ENCODE measurements at regions not wholly inside any gene's neighbourhood (a gene's known extent, or its start where the extent isn't known, plus 50 kb on each side); places are given as distances from the start of the nearest gene placed in this dataset.

DNA sequence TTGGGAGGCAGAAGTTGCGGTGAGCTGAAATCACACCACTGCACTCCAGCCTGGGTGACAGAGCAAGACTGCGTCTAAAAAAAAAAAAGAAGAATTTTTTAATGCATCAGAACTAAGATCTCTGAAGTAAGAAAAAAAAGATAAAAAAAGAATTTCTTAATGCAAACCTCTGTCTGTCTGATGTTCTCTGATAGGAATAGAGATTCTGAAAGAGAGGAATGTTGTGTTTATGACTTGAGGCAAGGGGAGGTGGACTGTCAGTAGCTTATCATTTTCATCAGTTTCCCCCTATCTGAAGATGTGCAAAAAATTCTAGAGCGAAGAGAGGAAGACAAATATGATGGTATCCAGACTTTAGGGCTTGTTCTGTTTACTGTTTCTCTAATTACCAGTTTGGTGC, 121.5 kb downstream of the SEC23IP start (continued):
- TF ChIP-seq, protein P1, sequence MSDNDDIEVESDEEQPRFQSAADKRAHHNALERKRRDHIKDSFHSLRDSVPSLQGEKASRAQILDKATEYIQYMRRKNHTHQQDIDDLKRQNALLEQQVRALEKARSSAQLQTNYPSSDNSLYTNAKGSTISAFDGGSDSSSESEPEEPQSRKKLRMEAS (CRISPR knock-in tag; IDR thresholded peaks at IDR 0.05), result no peak

DNA sequence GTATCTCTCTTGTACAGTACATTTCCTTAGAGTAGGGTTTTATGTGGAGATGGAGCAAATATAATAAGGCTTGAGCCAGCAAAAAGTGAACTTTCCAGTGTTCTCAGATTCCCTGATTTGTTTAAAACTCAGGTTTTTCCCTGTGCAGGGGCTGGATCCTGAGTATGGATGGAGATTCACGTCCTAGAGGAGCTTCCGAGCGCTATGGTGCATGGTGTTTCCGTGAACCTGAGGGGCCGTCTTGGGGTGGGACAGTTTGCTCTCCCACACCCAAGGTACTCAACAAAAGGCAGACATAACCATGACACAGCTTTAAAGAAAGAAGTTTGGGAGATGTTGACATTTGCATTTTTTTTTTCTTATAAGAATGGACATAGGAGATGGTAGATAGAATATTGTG, 122.5 kb downstream of the SEC23IP start:
- Mint-ChIP-seq H3K27ac (no peak overlapping the region), H3K4me1 (peaks cover 9% of the 10 kb centered on the region; the same call in 1 of the 2 replicates), H3K36me3 (no peaks in the 10 kb centered on the region), H3K4me3 (no peak overlapping the region), H3K27me3 (ENCODE audit: low read depth) (peaks cover 13% of the 10 kb centered on the region), H3K9me3 (peaks cover under 1% of the 10 kb centered on the region)
- TF ChIP-seq CREM (CRISPR knock-in tag; IDR thresholded peaks at IDR 0.05) (no peak), MXD4 (CRISPR knock-in tag; IDR thresholded peaks at IDR 0.05; ENCODE audit: borderline replicate concordance) (no peak), JUN (CRISPR knock-in tag; IDR thresholded peaks at IDR 0.05) (no peak), IRF2 (CRISPR knock-in tag; IDR thresholded peaks at IDR 0.05; ENCODE audit: borderline replicate concordance, low read depth) (no peak), KAT7 (CRISPR knock-in tag; IDR thresholded peaks at IDR 0.05; ENCODE audit: borderline replicate concordance) (no peak)
- TF ChIP-seq, protein P2, sequence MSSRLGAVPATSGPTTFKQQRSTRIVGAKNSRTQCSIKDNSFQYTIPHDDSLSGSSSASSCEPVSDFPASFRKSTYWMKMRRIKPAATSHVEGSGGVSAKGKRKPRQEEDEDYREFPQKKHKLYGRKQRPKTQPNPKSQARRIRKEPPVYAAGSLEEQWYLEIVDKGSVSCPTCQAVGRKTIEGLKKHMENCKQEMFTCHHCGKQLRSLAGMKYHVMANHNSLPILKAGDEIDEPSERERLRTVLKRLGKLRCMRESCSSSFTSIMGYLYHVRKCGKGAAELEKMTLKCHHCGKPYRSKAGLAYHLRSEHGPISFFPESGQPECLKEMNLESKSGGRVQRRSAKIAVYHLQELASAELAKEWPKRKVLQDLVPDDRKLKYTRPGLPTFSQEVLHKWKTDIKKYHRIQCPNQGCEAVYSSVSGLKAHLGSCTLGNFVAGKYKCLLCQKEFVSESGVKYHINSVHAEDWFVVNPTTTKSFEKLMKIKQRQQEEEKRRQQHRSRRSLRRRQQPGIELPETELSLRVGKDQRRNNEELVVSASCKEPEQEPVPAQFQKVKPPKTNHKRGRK (CRISPR knock-in tag; IDR thresholded peaks at IDR 0.05; ENCODE audit: borderline replicate concordance), result no peak
- POLR2A ChIA-PET, result no interaction called here
- DNase-seq (ENCODE audit: low spot score) (no peak), ATAC-seq (no peak)
- CTCF ChIA-PET, result no interaction called here

DNA sequence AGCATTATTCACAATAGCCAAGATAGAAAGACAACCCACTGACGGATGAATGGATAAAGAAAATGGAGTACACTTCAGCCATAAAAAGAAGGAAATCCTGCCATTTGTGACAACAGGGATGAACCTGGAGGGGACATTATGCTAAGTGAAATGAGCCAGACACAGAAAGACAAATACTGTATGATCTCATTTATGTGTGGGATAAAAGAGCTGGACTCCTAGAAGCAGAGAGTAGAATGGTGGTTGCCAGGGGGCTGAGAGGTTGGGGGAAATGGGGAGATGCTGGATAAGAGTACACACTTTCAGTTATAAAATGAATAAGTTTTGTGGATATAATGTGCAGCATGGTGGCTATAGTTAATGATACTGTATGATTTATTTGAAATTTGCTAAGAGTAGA, 124.4 kb downstream of the SEC23IP start:
- Mint-ChIP-seq H3K27ac (no peak overlapping the region), H3K4me1 (no peaks in the 10 kb centered on the region; the same call in 1 of the 2 replicates), H3K36me3 (no peaks in the 10 kb centered on the region), H3K27me3 (ENCODE audit: low read depth) (peaks cover 5% of the 10 kb centered on the region), H3K4me3 (no peak overlapping the region), H3K9me3 (no peaks in the 10 kb centered on the region)
- CTCF ChIA-PET, result no interaction called here
- POLR2A ChIA-PET, result no interaction called here
- TF ChIP-seq ZNF396 (CRISPR knock-in tag; IDR thresholded peaks at IDR 0.05; ENCODE audit: borderline replicate concordance) (no peak), GRHL2 (CRISPR knock-in tag; IDR thresholded peaks at IDR 0.05; ENCODE audit: insufficient replicate concordance, severe bottlenecking) (no peak), SOX15 (CRISPR knock-in tag; IDR thresholded peaks at IDR 0.05) (no peak), MYBL2 (CRISPR knock-in tag; IDR thresholded peaks at IDR 0.05) (no peak), ZNF219 (CRISPR knock-in tag; IDR thresholded peaks at IDR 0.05; ENCODE audit: borderline replicate concordance) (no peak), SMAD4 (CRISPR knock-in tag; IDR thresholded peaks at IDR 0.05) (no peak)
- TF ChIP-seq, protein P3, sequence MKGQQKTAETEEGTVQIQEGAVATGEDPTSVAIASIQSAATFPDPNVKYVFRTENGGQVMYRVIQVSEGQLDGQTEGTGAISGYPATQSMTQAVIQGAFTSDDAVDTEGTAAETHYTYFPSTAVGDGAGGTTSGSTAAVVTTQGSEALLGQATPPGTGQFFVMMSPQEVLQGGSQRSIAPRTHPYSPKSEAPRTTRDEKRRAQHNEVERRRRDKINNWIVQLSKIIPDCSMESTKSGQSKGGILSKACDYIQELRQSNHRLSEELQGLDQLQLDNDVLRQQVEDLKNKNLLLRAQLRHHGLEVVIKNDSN (CRISPR knock-in tag; IDR thresholded peaks at IDR 0.05), result no peak
- TF ChIP-seq, protein P4, sequence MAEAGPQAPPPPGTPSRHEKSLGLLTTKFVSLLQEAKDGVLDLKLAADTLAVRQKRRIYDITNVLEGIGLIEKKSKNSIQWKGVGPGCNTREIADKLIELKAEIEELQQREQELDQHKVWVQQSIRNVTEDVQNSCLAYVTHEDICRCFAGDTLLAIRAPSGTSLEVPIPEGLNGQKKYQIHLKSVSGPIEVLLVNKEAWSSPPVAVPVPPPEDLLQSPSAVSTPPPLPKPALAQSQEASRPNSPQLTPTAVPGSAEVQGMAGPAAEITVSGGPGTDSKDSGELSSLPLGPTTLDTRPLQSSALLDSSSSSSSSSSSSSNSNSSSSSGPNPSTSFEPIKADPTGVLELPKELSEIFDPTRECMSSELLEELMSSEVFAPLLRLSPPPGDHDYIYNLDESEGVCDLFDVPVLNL (CRISPR knock-in tag; IDR thresholded peaks at IDR 0.05; ENCODE audit: borderline replicate concordance, low read depth), result no peak
- no peak for ATAC-seq
- no peak for DNase-seq (ENCODE audit: low spot score)

DNA sequence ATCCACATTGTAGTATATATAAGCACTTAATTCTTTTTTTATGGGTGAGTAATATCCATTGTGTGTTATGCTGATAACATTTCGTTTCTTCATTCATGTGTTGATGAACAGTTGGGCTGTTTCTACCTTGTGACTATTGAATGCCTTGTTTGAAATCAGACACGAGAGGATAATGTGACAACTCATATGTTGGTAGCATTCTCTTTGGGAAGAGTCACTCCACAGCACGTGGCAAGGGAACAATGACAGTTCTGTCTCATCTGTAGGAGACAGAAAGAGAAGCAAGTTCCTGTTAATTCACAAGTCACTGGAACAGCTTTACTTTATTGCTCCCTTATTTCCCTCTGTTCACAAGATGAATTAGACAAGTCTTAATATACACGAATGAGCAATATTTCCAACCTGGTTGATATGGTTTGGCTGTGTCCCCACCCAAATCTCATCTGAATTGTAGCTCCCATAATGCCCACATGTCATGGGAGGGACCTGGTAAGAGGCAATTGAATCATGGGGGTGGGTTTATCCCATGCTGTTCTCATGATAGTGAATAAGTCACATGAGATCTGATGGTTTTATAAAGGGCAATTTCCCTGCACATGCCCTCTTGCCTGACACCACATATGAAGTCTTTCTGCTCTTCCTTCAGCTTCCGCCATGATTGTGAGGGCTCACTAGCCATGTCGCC, 125.3 kb downstream of the SEC23IP start:
- POLR2A ChIA-PET, result no interaction called here
- DNase-seq (ENCODE audit: low spot score) (no peak), ATAC-seq (no peak)
- Mint-ChIP-seq H3K27ac (no peak overlapping the region), H3K36me3 (no peaks in the 10 kb centered on the region), H3K27me3 (ENCODE audit: low read depth) (no peaks in the 10 kb centered on the region), H3K4me1 (no peaks in the 10 kb centered on the region), H3K4me3 (no peak overlapping the region), H3K9me3 (peaks cover 4% of the 10 kb centered on the region)
- CTCF ChIA-PET, result no interaction called here
- TF ChIP-seq, protein P5, sequence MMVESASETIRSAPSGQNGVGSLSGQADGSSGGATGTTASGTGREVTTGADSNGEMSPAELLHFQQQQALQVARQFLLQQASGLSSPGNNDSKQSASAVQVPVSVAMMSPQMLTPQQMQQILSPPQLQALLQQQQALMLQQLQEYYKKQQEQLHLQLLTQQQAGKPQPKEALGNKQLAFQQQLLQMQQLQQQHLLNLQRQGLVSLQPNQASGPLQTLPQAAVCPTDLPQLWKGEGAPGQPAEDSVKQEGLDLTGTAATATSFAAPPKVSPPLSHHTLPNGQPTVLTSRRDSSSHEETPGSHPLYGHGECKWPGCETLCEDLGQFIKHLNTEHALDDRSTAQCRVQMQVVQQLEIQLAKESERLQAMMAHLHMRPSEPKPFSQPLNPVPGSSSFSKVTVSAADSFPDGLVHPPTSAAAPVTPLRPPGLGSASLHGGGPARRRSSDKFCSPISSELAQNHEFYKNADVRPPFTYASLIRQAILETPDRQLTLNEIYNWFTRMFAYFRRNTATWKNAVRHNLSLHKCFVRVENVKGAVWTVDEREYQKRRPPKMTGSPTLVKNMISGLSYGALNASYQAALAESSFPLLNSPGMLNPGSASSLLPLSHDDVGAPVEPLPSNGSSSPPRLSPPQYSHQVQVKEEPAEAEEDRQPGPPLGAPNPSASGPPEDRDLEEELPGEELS (CRISPR knock-in tag; IDR thresholded peaks at IDR 0.05), result no peak
- TF ChIP-seq CREB1 (CRISPR knock-in tag; IDR thresholded peaks at IDR 0.05), result no peak
